WI38 (cell line): ENCODE measurements at regions not wholly inside any gene's neighbourhood (a gene's known extent, or its start where the extent isn't known, plus 50 kb on each side); places are given as distances from the start of the nearest gene placed in this dataset.

Experiments
- H3K4me3 ChIP-seq: 2 replicates; pipeline ENCODE4 v1.5.1; 2011; ENCODE audit warnings: low read depth, mild to moderate bottlenecking, control low read depth, low read length
- CTCF ChIP-seq: IDR thresholded peaks from 2 replicates; pipeline ENCODE4 v1.5.1; 2012; ENCODE audit warnings: low read depth, mild to moderate bottlenecking, control low read depth, low read length

- no peak overlapping the region for H3K4me3 ChIP-seq
- TF ChIP-seq CTCF, result no peak
Measured at GRCh38 chr5:144547098-144547499, 376.4 kb downstream of the KCTD16 start.

- TF ChIP-seq CTCF, result no peak
- no peak overlapping the region for H3K4me3 ChIP-seq
Measured at GRCh38 chr5:144538845-144539244, 368.2 kb downstream of the KCTD16 start.
